ENCODE measurements at regions not wholly inside any gene's neighbourhood (a gene's known extent, or its start where the extent isn't known, plus 50 kb on each side); places are given as distances from the start of the nearest gene placed in this dataset.

- Histone ChIP-seq H4K20me1 (ENCODE audit: insufficient read depth, low read length) (peaks cover 8% of the 10 kb centered on the region), H3K9ac (ENCODE audit: insufficient read depth, low read depth, low read length) (no peak overlapping the region), H3K4me3 (replicated peaks in 1 of 3; ENCODE audit: insufficient read depth in 1 of 3, low read depth in 2 of 3, low read length in 3 of 3) (no peak overlapping the region), H3K36me3 (replicated peaks in 1 of 2; ENCODE audit: control insufficient read depth in 1 of 2, insufficient read depth in 2 of 2, low read length in 2 of 2) (0 out of 5 replicates have a peak, but pooled peaks cover 0 to 2% of the 10 kb centered on the region in 2 experiments), H2AFZ (ENCODE audit: low read length) (no peak overlapping the region), H3K4me1 (ENCODE audit: insufficient read depth, low read length) (peaks cover 17% of the 10 kb centered on the region), H3K79me2 (ENCODE audit: insufficient read depth, low read length) (no peaks in the 10 kb centered on the region), H3K9me3 (ENCODE audit: low read length) (no peaks in the 10 kb centered on the region), H3K27me3 (ENCODE audit: control insufficient read depth in 1 of 2, insufficient read depth in 2 of 2, low read length in 2 of 2) (no peaks in the 10 kb centered on the region), H3K27ac (ENCODE audit: extremely low read length, insufficient read depth, low read length) (no peak overlapping the region), H3K4me2 (ENCODE audit: low read depth, low read length) (no peak overlapping the region)
- in situ Hi-C loops (cut with HindIII; ENCODE audit: extremely low pct_ligation_motif_present, low pct_unique_long_range_greater_than_20kb), result no loop called here
- no TSS peak for BruUV-seq (replicated peaks)
- intact Hi-C loops (cut with micrococcal nuclease; ENCODE audit: unreplicated experiment), result no loop called here
- DNase-seq (ENCODE audit: low spot score) (no peak), FAIRE-seq (no peak), ATAC-seq (no peak)
- TF ChIP-seq ISL2 (CRISPR knock-in tag; IDR thresholded peaks at IDR 0.05), result no peak
- TF ChIP-seq ATF1 (CRISPR knock-in tag; IDR thresholded peaks at IDR 0.05), result no peak
- TF ChIP-seq KAT8 (CRISPR knock-in tag; IDR thresholded peaks at IDR 0.05), result no peak
- no peak for TF ChIP-seq ZNF768 (CRISPR knock-in tag; IDR thresholded peaks at IDR 0.05)
- no peak for TF ChIP-seq ZNF263 (CRISPR knock-in tag; IDR thresholded peaks at IDR 0.05)
- TF ChIP-seq NFIB (CRISPR knock-in tag; IDR thresholded peaks at IDR 0.05; ENCODE audit: borderline replicate concordance), result no peak
- no peak for TF ChIP-seq ZNF777 (CRISPR knock-in tag; IDR thresholded peaks at IDR 0.05)
- no peak for TF ChIP-seq TSC22D2 (CRISPR knock-in tag; IDR thresholded peaks at IDR 0.05; ENCODE audit: borderline replicate concordance)
- no peak for TF ChIP-seq ZNF724P (CRISPR knock-in tag; IDR thresholded peaks at IDR 0.05; ENCODE audit: borderline replicate concordance)
- no peak for TF ChIP-seq SYNCRIP (IDR thresholded peaks at IDR 0.05; ENCODE audit: insufficient read depth, low read depth, low read length)
- no peak for TF ChIP-seq ZC3H13 (CRISPR knock-in tag; IDR thresholded peaks at IDR 0.05)
- 94% methylated on average over 9 of the region's 11 CpGs for WGBS (ENCODE audit: low lambda C conversion rate)
- ChIA-PET POLR2A (no interaction called here), CTCF (ENCODE audit: low intra/inter-chr PET ratio, low total read pairs) (no interaction called here)
These were observed 172.5 kb downstream of the CTTN start for GRCh38 chr11:70570693-70571395.

- in situ Hi-C loops (cut with HindIII; ENCODE audit: extremely low pct_ligation_motif_present, low pct_unique_long_range_greater_than_20kb), result no loop called here
- H2AFZ ChIP-seq (ENCODE audit: low read length), result no peak overlapping the region
- no peak for TF ChIP-seq ZNF142 (CRISPR knock-in tag; IDR thresholded peaks at IDR 0.05)
These were observed 174.6 kb downstream of the CTTN start for GRCh38 chr11:70572974-70573260.

More at GRCh38 chr11:70572974-70573260, 174.6 kb downstream of the CTTN start:
- H3K4me2 ChIP-seq (ENCODE audit: low read depth, low read length), result no peak overlapping the region
- H3K36me3 ChIP-seq (replicated peaks in 1 of 2; ENCODE audit: control insufficient read depth in 1 of 2, insufficient read depth in 2 of 2, low read length in 2 of 2), result 0 out of 5 replicates have a peak, but pooled peaks cover 0 to 2% of the 10 kb centered on the region in 2 experiments
- intact Hi-C loops (cut with micrococcal nuclease; ENCODE audit: unreplicated experiment), result no loop called here
- no peak overlapping the region for H3K4me3 ChIP-seq (replicated peaks in 1 of 3; ENCODE audit: insufficient read depth in 1 of 3, low read depth in 2 of 3, low read length in 3 of 3)
- H3K27me3 ChIP-seq (ENCODE audit: control insufficient read depth in 1 of 2, insufficient read depth in 2 of 2, low read length in 2 of 2), result no peaks in the 10 kb centered on the region
- peaks cover 8% of the 10 kb centered on the region for H4K20me1 ChIP-seq (ENCODE audit: insufficient read depth, low read length)
- H3K9ac ChIP-seq (ENCODE audit: insufficient read depth, low read depth, low read length), result no peak overlapping the region
- DNase-seq (ENCODE audit: low spot score) (no peak), ATAC-seq (no peak), FAIRE-seq (no peak)
- ChIA-PET CTCF (ENCODE audit: low intra/inter-chr PET ratio, low total read pairs) (no interaction called here), POLR2A (no interaction called here)
- peaks cover 32% of the 10 kb centered on the region for H3K4me1 ChIP-seq (ENCODE audit: insufficient read depth, low read length)
- no TSS peak for BruUV-seq (replicated peaks)
- H3K79me2 ChIP-seq (ENCODE audit: insufficient read depth, low read length), result no peaks in the 10 kb centered on the region
- H3K9me3 ChIP-seq (ENCODE audit: low read length), result no peaks in the 10 kb centered on the region
- WGBS (ENCODE audit: low lambda C conversion rate), result 97% methylated on average over 18 of the region's 18 CpGs
- H3K27ac ChIP-seq (ENCODE audit: extremely low read length, insufficient read depth, low read length), result no peak overlapping the region
